Ecto neural progenitor cell (in vitro differentiated cells): ENCODE measurements at regions not wholly inside any gene's neighbourhood (a gene's known extent, or its start where the extent isn't known, plus 50 kb on each side); places are given as distances from the start of the nearest gene placed in this dataset.
"Not testable (repeated sequence)": the region's sequence is repeated elsewhere in the genome, so short reads cannot be mapped to it uniquely, and the experiment has no call there.

Experiments
- DNase-seq: peaks from one replicate; pipeline ENCODE4 v3.0.0-alpha.2; 2018; ENCODE audit warnings: low spot score

DNA sequence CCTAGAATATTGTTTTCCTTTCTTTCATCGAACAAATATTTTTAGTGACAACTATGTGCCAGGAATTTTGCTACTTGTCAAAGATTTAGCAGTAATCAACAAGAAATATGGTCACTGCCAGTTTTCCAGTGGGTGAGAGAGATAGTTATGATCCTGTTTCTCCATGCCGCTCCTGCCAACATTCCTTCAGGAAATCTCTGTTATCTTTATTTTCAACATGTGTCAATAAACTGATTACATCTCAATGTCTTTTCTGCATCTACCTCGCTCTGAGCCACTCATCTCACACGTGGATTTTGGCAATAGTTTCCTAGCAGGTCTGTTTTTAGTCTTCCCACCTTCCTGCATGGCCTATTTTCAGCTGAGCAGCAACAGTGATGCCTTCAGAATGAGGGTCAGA, 650.0 kb upstream of the STXBP6 start:
- no peak for DNase-seq

DNA sequence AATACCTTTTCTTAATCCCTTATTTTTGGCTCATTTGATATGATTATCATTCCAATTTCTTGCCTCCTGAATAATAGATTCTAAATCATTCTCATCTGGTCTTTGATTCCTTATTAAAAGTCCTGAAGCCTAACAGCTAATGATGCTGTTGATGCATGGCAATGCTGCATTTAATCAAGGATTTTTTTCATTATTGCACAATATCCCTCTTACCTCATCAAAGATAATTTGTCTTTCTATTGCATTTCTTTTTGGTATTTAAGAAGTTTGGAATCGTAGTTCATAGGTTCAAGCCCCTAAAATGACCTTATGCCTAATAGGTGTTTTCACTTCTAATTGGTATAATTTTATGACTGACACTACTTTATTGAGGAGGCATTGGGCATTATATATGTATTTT, 648.2 kb upstream of the STXBP6 start:
- DNase-seq = no peak

DNA sequence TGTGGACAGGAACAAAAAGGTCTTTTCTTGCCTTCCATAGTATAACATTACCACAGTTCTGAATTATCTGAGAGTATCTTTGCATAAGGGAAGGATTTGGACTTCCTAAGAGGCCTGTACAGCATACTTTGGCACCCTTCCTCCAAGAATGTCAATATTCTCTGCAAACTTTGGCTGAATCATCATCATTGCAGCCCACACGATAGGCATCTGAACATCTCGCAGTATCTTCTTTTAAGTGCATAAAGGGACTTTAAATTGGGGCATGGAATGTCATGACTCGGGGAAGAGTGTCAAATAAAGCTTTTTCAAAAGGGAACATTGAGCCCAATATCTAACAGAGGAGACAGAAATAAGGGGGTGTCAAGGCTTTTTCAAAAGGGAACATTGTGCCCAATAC, 646.2 kb upstream of the STXBP6 start:
- DNase-seq = no peak

DNA sequence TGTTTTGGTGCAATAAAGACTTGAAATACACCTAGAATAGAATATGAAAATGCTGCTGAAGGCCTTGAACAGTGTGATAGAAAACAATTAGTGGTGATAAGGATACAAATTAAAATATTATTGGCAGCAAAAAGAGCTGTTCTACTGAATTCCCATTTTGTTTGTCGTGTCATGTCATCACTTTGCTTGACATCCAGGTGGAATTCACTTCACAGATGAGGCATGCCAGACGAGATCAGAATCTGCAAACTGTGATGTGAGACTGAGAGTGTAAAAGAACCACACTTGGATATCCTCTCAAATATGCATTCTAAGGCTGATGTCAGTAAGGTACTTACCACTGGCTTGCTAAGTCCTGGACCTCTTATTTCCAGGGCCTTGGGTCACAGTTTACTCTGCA, 635.1 kb upstream of the STXBP6 start:
- no peak for DNase-seq

DNA sequence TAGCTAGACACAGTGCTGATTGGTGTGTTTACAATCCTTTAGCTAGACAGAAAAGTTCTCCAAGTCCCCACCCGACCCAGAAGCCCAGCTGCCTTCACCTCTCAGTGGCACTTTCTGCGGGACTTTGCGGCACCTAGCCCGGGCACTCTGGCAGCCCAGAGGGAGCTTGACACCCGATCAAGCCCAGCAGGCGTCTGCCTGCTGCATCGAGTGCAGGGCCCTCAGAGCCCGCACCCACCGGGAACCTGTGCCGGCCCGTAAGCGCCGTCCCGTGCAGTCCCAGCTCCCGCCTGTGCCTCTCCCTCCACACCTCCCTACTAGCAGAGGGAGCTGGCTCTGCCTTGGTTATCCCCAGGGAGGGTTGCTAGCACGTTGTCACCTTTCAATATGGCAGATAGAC, 631.0 kb upstream of the STXBP6 start:
- no peak for DNase-seq

DNA sequence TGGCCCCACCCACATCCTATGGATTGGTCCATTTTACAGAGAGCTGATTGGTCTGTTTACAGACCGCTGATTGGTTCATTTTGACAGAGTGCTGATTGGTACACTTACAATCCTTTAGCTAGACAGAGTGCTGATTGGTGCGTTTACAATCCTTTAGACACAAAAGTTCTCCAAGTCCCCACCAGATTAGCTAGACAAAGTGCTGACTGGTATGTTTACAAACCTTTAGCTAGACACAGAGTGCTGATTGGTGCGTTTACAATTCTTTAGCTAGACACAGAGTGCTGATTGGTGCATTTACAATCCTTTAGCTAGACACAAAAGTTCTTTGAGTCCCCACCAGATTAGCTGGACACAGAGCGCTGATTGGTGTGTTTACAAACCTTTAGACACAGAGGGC, 630.6 kb upstream of the STXBP6 start:
- not testable (repeated sequence) for DNase-seq

DNA sequence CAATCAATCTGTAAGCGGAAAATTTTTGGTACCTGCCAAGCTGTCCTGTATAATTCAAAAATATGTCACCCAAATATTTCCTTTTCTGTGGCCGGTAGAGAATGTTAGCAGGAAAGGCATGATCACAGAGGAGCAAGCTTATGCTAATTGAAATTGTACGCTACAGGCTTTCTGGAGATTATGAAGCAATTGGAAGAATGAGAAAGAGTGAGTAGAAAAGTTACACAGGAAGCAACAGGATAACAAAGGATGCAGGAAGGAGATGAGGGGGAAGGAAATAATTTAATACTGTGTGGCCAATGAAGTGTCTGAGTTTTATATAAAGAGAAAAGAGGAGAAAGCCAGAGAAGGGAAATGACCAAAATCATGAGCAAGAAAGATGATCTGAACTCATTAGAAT, 627.2 kb upstream of the STXBP6 start:
- DNase-seq = no peak

DNA sequence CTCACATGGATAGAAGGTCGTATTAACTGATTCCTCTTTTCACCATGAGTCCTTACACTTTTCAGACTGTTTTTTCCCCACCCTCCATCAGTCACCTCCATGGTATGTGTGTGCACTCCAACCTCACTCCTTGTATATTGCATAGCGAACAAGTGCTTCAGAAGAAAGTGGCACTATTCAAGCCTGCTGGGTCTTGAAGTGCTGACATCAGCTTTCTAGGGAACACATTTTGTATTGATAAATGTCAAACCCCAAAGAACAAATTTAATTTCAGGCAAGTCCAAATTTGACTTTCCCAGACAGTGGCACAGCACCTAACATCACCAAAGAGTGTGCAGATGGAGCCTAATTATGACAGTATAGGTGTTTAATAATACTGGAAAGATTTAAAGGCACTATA, 617.4 kb upstream of the STXBP6 start:
- no peak for DNase-seq

DNA sequence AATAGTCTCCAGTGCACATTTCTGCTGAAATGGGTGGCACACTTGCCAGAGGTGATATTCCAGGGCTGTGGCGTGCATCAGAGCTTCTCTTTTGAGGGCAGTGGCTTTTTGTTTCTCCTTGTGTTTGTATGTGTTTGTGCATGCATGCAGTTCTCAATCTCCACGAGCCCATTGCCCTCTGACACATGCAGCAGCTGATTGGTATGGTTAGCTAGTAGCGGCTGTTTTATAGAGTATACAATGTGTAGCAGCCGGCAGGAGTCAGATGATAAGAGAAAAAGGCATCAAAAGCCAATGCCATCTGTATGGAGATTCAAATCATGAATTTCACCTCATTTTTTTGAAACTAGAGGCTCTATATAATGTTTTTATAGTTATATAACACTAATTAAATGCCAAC, 616.9 kb upstream of the STXBP6 start:
- DNase-seq = no peak

DNA sequence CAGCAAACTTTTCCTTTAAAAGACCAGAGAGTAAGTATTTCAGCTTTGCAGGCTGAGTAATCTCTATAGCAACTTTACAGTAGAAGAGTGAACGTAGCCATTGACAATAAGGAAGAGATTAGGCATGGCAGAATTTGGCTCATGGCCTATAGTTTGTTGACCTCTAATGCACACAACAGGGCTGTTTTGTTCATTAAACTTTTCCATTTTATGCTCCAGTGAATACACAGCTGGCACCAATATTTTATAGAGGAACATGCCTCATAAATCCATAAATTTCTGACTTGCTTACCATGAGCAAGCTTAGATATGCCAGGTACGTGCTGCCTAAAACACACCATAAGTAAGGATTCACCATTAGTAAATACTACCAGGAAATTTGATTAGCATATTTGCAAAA, 609.0 kb upstream of the STXBP6 start:
- DNase-seq = no peak

DNA sequence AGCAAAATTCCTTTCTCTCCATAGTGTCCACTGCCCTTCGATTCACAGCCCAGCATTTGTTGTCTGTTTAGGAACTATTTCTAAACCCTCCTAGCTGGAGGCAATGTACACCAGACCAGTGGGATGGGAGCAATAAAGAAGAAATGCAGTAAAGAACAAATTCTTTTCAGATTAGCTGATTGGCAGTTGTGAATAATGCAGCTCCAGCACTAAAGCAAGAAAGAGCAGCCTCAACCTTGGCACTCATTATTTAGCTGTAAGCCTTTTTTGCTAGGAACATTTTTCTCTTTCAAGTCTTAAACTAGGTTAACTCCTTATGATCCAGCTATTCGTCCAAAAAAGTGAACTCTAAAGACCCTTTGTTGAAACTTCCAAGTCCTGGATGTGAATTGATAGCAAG, 580.5 kb upstream of the STXBP6 start:
- no peak for DNase-seq

DNA sequence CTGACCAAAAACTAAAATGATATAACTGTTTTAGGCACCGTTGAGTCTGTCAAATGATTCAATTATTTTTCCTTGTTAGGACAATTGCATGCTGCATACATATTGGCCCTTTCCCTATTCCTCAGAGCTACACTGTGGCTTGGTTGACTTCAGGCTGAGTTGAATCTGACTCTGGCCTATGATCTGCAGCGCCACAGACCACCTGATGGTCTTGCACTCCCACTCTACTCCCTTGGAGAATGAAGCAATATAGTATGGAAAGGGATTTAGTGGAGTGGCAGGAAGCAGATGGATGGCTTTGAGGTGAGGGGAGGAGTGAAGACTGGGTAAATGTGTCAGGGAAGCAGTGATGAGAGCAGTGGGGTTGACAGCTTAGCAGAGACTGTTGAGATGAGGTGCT, 579.0 kb upstream of the STXBP6 start:
- DNase-seq = no peak

DNA sequence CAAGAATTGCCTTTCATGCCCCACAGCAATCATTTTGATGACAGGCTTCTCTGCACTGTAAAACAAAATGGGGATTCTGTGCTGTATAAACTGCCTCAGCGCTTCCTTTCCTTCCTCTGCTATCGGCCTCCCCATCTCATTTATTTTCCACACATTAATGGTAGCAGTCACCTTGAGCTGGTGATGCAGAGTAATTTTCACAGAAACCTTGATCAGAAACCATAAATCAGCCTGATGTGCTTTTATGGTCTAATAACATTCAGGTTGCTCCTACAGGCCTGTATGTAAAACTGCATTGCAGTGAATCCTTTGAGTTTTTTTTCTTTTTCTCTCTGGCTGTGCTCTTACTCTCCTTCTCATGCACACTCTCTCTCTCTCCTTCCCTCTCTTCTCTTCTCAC, 578.4 kb upstream of the STXBP6 start:
- DNase-seq = no peak

DNA sequence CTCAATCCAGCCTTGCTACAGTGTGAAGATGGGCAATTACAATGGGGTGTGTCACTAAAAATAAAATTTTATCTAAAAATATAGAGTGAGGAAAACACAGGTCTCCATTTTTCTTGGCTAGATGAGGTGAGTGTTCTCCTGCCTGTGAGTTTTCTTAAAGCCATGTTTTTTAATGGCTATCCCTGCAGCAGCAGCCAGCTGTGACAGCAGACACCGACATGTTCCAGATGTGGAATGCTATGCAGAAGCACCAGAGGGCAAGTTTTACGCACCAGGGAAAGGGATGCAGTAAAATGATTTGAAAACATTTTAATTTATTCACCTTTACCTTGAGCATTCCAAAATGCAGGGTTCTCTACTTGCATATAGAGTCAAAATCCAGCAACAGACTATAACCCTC, 577.0 kb upstream of the STXBP6 start:
- DNase-seq = no peak

DNA sequence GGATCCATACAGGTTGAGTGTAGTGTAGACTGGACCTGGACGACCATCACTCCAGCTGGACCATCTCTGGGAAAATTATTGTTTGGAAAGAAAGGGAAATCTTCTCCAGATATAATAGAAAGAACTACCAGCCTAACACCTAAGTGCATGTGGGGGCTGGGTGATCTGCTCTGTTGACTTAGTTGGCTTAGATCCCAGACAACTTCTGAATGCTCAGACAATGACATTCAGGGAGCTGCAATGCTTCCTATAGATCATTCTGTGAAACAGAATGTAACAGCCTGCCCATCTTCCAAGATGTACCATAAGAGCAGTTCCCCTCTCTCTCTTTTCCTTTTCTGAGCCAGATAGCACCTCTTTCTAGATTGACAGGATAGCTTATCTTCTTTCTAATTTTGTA, 572.8 kb upstream of the STXBP6 start:
- DNase-seq = no peak

DNA sequence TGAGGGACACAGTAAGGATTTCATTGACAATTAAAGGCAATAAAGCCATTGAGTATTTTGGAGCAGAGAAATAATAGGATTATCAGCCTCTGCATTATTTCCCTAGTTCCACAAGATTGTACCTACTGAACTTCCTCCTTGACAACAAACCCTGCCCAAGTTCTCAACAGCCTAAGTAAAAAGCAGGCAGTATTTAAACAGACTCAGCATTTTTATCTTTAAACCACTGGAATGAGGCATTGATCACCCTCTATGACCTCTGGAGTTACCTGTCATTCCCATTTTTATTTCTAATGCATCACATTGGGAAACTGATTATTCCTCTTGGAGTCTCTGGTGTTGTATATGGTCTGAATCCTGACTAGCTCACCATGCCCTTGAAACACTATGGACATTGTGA, 570.6 kb upstream of the STXBP6 start:
- no peak for DNase-seq

DNA sequence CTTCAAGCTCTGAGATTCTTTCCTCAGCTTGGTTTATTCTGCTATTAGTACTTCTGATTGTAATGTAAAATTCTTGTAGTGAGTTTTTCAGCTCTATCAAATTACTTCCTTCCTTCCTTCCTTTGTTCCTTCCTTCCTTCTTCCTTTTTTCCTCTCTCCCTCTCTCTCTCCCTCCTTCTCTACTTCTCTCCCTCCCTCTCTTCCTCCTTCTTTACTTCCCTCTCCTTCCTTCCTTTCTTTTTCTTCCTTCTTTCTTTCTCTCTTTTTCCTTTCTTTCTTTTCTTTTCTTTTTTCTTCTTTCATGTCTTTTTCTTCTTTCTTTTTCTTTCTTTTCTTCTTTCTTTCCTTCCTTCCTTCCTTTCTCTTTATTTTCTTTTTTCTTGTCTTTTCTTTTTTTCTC, 565.2 kb upstream of the STXBP6 start:
- DNase-seq = no peak

DNA sequence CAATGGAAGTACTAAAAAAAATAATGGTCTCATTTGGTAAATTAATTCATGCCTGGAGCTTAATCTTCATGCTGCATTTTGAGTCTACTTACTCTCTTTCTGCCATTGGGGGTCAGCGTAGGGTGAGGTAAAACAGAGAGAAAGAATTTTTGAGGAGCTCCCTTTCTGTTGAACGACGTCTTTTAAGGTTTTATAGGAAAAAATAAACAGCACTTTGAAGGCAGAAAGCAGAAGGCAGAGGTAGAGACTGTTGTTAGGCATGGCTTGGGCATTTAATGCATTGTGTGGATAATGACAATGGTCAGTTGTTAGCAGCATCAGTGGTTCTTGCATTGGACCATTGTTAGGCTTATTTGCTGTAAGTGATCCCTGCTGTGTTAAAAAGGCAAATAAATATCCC, 557.2 kb upstream of the STXBP6 start:
- DNase-seq = no peak

DNA sequence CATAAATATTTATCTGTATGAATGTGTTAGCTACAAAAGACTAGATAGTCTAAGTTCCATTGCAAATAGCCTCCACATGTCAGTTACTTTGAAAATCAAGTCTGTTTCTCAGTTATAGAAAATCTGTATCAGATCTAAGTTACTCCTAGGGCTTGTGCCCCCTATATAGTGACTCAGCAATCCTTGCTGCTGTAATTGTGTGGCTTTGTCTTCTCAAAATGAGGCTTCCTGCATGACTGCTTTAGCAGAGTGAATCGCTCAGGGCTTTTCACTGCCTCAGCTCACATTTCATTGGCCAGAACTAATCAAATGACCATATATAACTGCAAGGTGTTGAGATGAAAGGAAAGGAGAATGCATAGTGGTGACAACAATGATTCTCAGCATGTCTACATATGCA, 552.2 kb upstream of the STXBP6 start:
- no peak for DNase-seq

DNA sequence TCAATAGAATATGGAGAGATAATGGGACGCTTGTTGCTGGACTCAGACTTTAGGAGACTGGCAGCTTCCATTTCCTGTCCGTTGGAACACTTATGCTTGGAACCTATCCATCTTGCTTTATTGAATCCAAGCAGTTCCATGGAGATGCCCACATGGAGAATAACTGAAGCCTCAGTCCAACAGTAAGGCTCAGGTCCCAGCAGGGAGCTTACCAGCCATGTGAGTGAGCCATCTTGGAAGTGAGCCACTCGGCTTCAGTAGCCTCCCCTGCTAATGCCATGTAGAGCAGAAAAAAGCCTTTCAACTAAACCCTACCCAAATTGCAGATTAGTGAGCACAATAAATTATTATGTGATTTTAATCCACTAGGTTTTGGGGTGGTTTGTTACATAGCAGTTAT, 538.8 kb upstream of the STXBP6 start:
- no peak for DNase-seq

DNA sequence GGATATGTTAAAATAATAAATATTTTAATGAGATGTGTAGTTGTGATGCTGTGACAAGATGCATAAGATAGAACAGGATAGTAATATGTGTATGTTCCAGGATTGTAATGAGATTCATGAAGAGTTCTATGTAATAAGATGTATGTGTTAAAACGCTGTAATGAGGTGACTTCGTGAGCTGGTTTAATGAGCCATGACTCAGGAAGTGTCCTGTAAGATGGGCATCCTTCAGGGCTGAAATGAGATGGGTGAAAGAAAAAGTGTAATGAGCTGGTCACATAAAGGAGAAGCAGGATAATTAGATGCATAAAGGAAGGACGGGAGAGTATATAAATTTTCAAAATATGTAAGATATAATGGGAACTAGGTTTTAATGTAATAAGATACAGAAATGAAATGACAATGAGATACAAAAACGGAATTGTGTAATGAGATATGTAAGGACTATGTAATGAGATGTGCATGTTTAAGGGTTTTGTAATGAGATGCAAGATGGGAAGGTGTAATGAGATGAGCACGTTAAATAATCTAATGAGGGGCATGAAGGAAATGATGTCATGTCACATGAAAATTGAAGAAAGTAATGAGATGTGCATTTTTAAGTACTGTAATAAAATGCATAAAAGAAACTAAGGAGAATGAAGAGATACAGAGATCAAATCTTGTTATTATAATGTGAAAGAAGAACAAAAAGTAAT, 524.8 kb upstream of the STXBP6 start:
- no peak for DNase-seq

DNA sequence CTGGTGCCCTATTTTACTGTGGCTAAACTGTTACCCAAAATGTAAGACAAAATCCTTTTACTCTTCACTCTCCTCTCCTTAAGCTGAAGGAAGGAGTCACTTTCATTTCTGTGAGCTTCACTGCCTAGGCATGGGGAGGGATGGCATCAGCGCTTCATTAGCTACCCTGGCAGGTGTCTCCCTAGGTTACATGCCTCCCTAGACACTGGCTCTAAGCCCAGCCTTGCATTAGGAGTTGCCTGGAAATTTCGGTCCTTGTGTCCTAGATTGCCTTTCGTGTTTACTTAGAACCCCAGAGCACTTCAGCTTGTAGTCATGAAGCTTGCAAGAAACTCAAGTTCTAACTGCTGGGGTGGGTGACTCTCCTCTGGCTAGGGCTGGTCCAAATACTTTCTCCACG, 520.5 kb upstream of the STXBP6 start:
- DNase-seq = no peak

DNA sequence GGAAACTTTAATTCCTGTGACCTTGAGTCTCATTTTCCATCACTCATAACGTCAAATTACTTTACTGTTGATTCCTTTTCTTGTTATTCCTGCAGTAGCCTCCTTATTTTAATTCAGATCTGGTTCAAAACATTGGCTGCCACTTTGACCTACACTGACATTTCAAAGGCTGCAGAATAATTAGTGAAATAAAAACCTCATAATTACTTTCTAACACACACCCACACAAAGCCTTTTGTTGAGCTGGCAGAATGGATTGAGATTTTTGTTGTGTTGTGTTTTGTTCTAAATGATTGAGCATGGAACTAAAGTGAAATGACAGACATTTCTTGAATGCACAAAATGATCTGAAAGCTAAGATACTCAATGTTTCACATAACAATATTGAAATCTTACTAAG, 507.5 kb upstream of the STXBP6 start:
- no peak for DNase-seq

DNA sequence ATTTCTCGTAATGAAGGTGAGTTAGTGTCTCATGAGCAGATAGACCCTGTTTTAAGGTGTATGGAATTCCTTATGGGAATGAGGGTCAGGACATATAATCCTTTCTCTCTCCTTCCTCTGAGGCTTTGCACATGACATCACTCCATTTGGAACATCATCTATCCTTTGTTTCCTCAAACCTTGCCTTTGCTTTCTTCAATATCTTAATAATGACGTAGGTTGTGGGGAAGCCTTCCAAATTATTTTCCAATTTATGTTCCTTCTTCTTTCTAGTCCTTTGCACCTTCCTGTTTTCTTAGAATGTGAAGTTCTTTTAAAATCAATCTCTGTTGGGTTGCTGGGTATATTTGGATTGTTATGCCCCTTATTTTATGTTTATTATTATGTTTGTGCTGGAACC, 502.9 kb upstream of the STXBP6 start:
- DNase-seq = no peak

DNA sequence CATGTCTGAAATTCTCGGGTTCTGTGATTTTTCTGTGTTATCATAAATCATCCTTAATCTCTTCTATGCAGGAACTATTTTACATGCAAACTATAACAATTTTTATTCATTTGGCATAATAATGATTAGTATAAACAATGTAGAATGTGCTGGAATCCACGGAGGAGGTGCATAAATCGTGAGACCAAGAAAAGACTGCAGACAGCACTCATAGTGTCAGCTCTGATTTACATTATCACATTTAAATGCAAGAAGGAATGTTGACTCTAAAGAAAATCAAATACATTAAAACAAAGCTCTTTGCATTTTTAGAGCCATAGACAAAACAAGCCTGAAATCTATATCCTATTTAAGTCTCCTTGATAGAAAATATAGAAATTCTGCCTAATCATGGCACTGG, 501.7 kb upstream of the STXBP6 start:
- DNase-seq = no peak
